Prostate gland (tissue), 2 donors: ENCODE measurements at regions not wholly inside any gene's neighbourhood (a gene's known extent, or its start where the extent isn't known, plus 50 kb on each side); places are given as distances from the start of the nearest gene placed in this dataset.
"Not testable (repeated sequence)": the region's sequence is repeated elsewhere in the genome, so short reads cannot be mapped to it uniquely, and the experiment has no call there.

ENCODE experiments used
- DNase-seq: peaks from one replicate; pipeline ENCODE4 v3.0.0-alpha.2; 2019; ENCODE audit warnings: low spot score
- H3K27ac ChIP-seq, 2 donors: fragments of 200-600 bp; sonication (generic); 2 replicates each; pipeline ENCODE4 v1.5.1; 2017 to 2019
- H3K27me3 ChIP-seq: fragments of 200-600 bp; sonication (generic); replicated peaks from 2 replicates; pipeline ENCODE4 v1.5.1; 2019; ENCODE audit not compliant: insufficient read depth
- H3K36me3 ChIP-seq, 2 donors: fragments of 200-600 bp; sonication (generic); 1 replicate in 1 of 2; 2 replicates in 1 of 2; pipeline versions ENCODE4 v1.5.1 to v1.8.1; 2017 to 2019
- H3K4me1 ChIP-seq: fragments of 200-600 bp; sonication (generic); replicated peaks from 2 replicates; pipeline ENCODE4 v1.5.1; 2019
- H3K4me3 ChIP-seq, 2 donors: fragments of 200-600 bp; sonication (generic); 2 replicates each; pipeline ENCODE4 v1.5.1; 2017 to 2019
- H3K9me3 ChIP-seq: fragments of 200-600 bp; sonication (generic); 2 replicates; pipeline ENCODE4 v1.5.1; 2017
- CTCF ChIP-seq, 4 experiments: fragments of 200-600 bp in 2 of 4; fragments of 450-650 bp in 2 of 4; sonication (generic) in 2 of 4; IDR thresholded peaks; 1 replicate in 3 of 4; 2 replicates in 1 of 4; pipeline ENCODE4 v1.5.1; 2016 to 2019; ENCODE audit warnings: antibody characterized with exemption in 4 of 4, mild to moderate bottlenecking in 2 of 4, moderate library complexity in 2 of 4
- POLR2A ChIP-seq: fragments of 450-650 bp; IDR thresholded peaks from one replicate; pipeline ENCODE4 v1.6.1; 2016; ENCODE audit warnings: antibody characterized with exemption, mild to moderate bottlenecking
- POLR2AphosphoS5 ChIP-seq: sonication (generic); formaldehyde crosslinking; IDR thresholded peaks from one replicate; pipeline ENCODE4 v1.6.1; 2017; ENCODE audit warnings: antibody characterized with exemption
- WGBS: methylation state at CpG from one replicate; pipeline ENCODE4 v1.1.5; 2018; 5-methylcytosine and 5-hydroxymethylcytosine counted together
- intact Hi-C: fragments of 100-400 bp; cut with DNase I; formaldehyde crosslinking; loops from one replicate; pipeline ENCODE4 v1.14.2; 2022

- WGBS: 85% methylated on average over 6 of the region's 6 CpGs
- DNase-seq: no peak
- no peaks in the 10 kb centered on the region for H3K4me1 ChIP-seq
- H3K27ac ChIP-seq: no peak overlapping the region
- H3K9me3 ChIP-seq: no peaks in the 10 kb centered on the region
- TF ChIP-seq POLR2A (no peak), POLR2AphosphoS5 (no peak), CTCF (IDR thresholded peaks at IDR 0.05) (no peak)
- H3K36me3 ChIP-seq: no peaks in the 10 kb centered on the region
- no peaks in the 10 kb centered on the region for H3K27me3 ChIP-seq
- no peak overlapping the region for H3K4me3 ChIP-seq
- intact Hi-C loops: no loop called here
Observed at GRCh38 chr5:53784596-53784995, 224.2 kb downstream of the NDUFS4 start.

GRCh38 chr5:53785924-53786323, 225.5 kb downstream of the NDUFS4 start:
- no peak for DNase-seq
- TF ChIP-seq POLR2A (no peak), POLR2AphosphoS5 (no peak), CTCF (IDR thresholded peaks at IDR 0.05) (no peak)
- Histone ChIP-seq H3K36me3 (no peaks in the 10 kb centered on the region), H3K4me3 (no peak overlapping the region), H3K27me3 (no peaks in the 10 kb centered on the region), H3K27ac (no peak overlapping the region), H3K4me1 (no peaks in the 10 kb centered on the region), H3K9me3 (no peaks in the 10 kb centered on the region)
- intact Hi-C loops: no loop called here
- WGBS: 45% methylated on average over 3 of the region's 3 CpGs

- Histone ChIP-seq H3K27ac (no peak overlapping the region), H3K36me3 (no peaks in the 10 kb centered on the region), H3K4me3 (no peak overlapping the region), H3K4me1 (no peaks in the 10 kb centered on the region), H3K27me3 (no peaks in the 10 kb centered on the region), H3K9me3 (no peaks in the 10 kb centered on the region)
- no peak for TF ChIP-seq CTCF (IDR thresholded peaks at IDR 0.05)
- no peak for TF ChIP-seq POLR2AphosphoS5
- no peak for TF ChIP-seq POLR2A
- WGBS: 93% methylated on average over 2 of the region's 2 CpGs
- intact Hi-C loops: no loop called here
- DNase-seq: no peak
Observed at GRCh38 chr5:53790026-53790425, 229.6 kb downstream of the NDUFS4 start.

GRCh38 chr5:53792338-53792737, 231.9 kb downstream of the NDUFS4 start:
- no peaks in the 10 kb centered on the region for H3K27me3 ChIP-seq
- intact Hi-C loops: no loop called here
- no peak overlapping the region for H3K4me3 ChIP-seq
- TF ChIP-seq CTCF (IDR thresholded peaks at IDR 0.05) (no peak), POLR2A (no peak), POLR2AphosphoS5 (no peak)
- H3K9me3 ChIP-seq: no peaks in the 10 kb centered on the region
- H3K36me3 ChIP-seq: no peaks in the 10 kb centered on the region
- H3K27ac ChIP-seq: no peak overlapping the region
- WGBS: 57% methylated on average over 2 of the region's 2 CpGs
- DNase-seq: no peak
- no peaks in the 10 kb centered on the region for H3K4me1 ChIP-seq

- DNase-seq, H3K4me1 ChIP-seq, H3K4me3 ChIP-seq: not testable (repeated sequence)
Observed at GRCh38 chr5:53799644-53800043, 239.2 kb downstream of the NDUFS4 start.

GRCh38 chr5:53808392-53808791, 248.0 kb downstream of the NDUFS4 start:
- H3K4me3 ChIP-seq, H3K9me3 ChIP-seq, H3K4me1 ChIP-seq, H3K27me3 ChIP-seq, DNase-seq, H3K36me3 ChIP-seq, H3K27ac ChIP-seq, intact Hi-C loops: not testable (repeated sequence)
- 83% methylated on average over 4 of the region's 4 CpGs for WGBS

More at GRCh38 chr5:53799644-53800043, 239.2 kb downstream of the NDUFS4 start:
- 89% methylated on average over 8 of the region's 9 CpGs for WGBS
- H3K27me3 ChIP-seq, H3K9me3 ChIP-seq, intact Hi-C loops, H3K36me3 ChIP-seq, H3K27ac ChIP-seq: not testable (repeated sequence)
